Esophagus squamous epithelium (tissue), 4 donors: ENCODE measurements at regions not wholly inside any gene's neighbourhood (a gene's known extent, or its start where the extent isn't known, plus 50 kb on each side); places are given as distances from the start of the nearest gene placed in this dataset.

Experiments
- POLR2A ChIP-seq, 4 donors: fragments of 450-650 bp; IDR thresholded peaks; one replicate each; pipeline ENCODE4 v1.6.1; 2017; ENCODE audit warnings: antibody characterized with exemption in 4 of 4, mild to moderate bottlenecking in 4 of 4, moderate library complexity in 3 of 4
- TF ChIP-seq, protein P1 (sequence below), 6 experiments: fragments of 450-650 bp in 4 of 6; fragments of 200-600 bp in 2 of 6; sonication (generic) in 2 of 6; IDR thresholded peaks; one replicate each; pipeline ENCODE4 v1.5.1; 2016 to 2019; ENCODE audit warnings: antibody characterized with exemption in 6 of 6, mild to moderate bottlenecking in 4 of 6, moderate library complexity in 4 of 6

DNA sequence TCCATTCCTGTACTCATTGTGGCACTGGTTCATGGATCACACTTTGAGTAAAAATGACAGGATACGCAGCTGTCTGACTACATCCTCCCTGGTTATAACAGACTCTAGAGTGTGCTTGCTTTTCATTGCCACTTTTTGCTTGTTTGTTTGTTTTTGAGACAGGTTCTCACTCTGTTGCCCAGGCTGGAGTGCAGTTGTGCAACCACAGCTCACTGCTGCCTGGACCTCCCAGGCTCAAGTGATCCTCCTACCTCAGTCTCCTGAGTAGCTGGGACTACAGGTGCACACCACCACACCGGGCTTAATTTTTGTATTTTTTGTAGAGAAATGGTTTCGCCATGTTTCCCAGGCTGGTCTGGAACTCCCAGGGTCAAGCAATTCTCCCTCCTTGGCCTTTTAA is 89.3 kb upstream of the ROBO2 start:
- TF ChIP-seq POLR2A (IDR thresholded peaks at IDR 0.05), result no peak
- TF ChIP-seq, protein P1, sequence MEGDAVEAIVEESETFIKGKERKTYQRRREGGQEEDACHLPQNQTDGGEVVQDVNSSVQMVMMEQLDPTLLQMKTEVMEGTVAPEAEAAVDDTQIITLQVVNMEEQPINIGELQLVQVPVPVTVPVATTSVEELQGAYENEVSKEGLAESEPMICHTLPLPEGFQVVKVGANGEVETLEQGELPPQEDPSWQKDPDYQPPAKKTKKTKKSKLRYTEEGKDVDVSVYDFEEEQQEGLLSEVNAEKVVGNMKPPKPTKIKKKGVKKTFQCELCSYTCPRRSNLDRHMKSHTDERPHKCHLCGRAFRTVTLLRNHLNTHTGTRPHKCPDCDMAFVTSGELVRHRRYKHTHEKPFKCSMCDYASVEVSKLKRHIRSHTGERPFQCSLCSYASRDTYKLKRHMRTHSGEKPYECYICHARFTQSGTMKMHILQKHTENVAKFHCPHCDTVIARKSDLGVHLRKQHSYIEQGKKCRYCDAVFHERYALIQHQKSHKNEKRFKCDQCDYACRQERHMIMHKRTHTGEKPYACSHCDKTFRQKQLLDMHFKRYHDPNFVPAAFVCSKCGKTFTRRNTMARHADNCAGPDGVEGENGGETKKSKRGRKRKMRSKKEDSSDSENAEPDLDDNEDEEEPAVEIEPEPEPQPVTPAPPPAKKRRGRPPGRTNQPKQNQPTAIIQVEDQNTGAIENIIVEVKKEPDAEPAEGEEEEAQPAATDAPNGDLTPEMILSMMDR (IDR thresholded peaks at IDR 0.05), result no peak
